GM19467 (cell line): ENCODE measurements at regions not wholly inside any gene's neighbourhood (a gene's known extent, or its start where the extent isn't known, plus 50 kb on each side); places are given as distances from the start of the nearest gene placed in this dataset.

Experiments used
- ATAC-seq: cut with Tn5 transposase; IDR thresholded peaks from one replicate; pipeline ENCODE4 v1.9.1; 2021; ENCODE audit warnings: mild to moderate bottlenecking, moderate library complexity; ENCODE audit not compliant: unreplicated experiment

DNA sequence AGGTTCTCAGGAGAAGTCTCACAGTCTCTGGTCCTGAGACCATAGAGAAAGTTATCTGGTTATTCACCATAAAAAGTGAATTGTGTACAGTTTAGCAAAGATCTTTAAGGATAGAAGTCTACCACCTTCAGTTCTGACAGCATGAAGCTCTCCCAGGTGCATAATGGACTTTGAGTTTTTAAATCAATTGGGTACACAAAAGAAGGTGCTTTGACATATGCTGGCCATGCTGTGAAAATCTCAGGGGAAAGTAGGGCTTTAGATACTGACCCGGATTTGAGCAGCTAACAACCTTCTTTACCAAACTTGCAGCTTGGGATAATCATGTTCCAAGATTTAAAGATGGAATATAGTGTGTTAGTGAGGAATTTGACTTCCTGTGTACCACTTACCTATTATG is 264.2 kb downstream of the ZSWIM6 start:
- no peak for ATAC-seq

DNA sequence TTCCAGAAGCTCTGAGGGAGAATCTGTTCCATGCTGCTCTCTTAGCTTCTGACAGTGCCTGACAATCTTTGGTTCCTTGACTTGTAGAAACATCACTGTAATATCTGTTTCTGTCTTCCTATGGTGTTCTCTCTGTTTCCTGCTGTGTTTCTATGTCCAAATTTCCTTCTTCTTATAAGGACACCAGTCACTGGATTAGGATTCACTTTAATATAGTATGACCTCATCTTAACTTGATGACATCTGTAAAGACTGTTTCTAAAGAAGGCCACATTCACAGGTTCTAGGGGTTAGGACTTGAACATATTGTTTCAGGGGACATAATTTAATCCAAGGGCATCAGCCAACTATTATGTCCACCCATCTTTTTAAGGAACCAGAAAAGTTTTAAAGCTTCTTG is 265.6 kb downstream of the ZSWIM6 start:
- no peak for ATAC-seq

DNA sequence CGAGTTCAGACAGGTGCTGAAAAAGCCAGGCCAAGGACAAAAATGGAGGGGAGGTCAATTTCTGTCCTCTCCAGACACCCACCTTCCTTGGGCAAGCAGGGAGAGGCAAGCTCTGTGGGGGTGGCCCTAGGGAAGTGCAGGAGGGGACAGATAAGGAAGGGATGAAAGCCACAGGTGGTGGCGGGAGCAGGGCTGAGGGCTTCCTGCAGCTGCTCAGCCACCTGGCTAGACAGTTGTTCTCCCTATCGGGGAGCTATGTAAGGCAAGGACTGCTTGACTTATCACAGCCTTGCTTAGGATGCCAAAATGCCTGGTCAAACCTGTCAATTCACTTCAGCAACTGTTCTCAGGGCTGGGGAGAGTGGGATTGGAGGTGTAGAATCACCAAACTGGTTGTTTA is 266.1 kb downstream of the ZSWIM6 start:
- no peak for ATAC-seq

DNA sequence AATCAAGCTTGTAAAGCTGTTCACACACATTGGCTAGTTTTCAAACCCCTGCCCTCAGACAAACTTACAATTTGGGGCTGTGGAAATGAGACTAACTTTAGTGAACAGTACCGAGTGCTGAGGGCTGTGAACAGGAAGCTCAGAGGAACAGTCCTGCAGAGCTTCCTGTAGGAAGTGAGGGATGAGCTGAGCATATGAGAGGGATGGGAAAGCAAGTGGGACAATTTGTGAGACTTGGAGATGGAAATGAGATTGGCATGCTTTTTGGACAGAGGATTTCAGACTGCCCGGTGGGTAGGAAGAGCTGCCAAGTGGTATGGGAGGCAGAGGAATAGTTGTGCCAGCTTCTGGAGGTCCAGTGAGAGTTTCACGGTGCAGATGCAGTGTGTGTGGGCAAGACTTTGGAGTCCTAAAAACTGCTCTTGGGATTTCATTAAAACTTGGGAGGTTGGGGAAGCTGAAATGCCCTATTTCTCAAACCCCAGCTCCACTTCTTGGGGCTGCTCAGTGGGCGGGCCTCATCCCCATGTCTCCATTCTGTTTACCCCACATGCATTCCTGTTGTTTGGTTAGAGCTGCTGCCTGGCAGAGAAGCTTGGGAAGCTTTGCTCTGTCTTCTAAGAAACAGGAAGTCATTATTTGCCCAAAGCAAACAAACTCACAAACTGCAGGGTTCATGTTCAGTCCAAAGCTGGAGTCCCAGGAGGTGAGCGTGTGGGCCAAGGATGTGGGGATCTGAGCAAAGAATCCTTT is 267.5 kb downstream of the ZSWIM6 start:
- ATAC-seq = no peak

DNA sequence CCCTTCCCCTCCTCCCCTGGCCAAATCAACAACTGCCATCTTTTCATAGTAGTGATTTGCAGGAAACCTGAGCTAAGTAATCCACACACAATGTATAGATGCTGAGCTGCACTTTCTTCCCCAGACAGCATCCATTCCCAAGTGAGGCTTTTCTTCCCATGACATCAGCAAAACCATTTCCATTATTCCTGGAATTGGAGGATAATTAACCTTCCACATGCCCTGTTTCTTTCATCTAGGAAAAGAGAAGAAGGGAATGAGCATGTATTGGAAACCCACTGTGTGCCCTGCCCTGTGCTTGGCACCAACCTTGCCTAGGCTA is 268.0 kb downstream of the ZSWIM6 start:
- ATAC-seq = no peak

DNA sequence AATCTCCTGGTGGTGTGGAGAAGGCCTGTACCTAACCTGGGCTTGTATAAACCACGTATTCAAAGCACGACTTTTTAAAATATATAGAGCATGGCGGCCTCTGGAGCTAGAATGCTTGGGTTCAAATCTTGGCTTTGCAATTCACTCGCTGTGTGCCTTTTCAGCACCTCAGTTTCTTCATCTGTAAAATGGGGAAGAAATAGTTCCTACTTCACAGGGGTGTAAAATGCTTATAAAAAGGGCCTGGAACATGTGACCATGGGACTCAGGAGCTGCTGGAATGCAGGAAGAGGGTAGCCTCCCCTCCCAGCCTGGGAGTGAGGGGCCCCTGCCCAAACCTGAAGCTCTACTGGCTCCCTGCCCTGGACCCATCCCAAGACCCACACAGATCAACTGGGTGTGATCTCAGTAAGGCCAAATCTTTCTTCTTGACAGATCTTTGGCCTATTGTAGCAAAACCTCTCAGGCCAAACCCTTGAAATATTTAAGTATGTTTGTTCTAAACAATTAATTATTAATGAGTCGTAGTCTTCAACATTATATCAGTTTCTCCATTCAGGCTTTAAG is 269.0 kb downstream of the ZSWIM6 start:
- no peak for ATAC-seq

DNA sequence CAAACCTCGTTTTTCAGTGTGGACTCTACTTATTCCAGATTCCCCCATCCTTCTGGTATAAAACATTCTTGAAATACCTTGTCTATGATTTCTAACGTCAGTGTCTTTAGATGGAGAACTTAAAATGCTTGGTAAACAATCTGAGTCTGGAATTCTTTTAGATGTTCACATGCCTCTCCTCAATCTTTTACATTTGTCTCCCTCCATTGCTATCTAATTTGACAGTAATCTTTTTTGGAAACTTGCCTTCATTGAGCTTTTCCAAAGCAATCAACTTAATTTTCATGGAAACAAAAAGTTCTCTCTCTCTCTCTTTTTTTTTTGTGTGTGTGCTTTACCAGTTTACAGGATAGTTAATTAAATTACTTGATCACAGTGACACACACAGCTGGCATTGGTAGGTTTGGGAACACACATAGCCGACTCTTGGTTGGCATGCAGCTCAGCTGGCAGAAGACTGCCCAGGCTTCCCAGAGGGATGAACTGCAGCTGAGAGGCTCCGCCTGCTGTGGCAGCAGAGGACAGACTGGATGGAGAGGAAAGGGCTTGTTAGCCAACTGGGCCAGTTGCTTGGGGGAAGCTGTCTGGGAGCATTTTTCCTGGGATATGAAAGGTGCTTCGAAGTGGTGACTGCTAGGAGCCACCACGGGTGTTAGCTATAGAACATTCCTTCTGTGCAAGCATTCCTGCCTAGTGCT is 271.3 kb downstream of the ZSWIM6 start:
- no peak for ATAC-seq

DNA sequence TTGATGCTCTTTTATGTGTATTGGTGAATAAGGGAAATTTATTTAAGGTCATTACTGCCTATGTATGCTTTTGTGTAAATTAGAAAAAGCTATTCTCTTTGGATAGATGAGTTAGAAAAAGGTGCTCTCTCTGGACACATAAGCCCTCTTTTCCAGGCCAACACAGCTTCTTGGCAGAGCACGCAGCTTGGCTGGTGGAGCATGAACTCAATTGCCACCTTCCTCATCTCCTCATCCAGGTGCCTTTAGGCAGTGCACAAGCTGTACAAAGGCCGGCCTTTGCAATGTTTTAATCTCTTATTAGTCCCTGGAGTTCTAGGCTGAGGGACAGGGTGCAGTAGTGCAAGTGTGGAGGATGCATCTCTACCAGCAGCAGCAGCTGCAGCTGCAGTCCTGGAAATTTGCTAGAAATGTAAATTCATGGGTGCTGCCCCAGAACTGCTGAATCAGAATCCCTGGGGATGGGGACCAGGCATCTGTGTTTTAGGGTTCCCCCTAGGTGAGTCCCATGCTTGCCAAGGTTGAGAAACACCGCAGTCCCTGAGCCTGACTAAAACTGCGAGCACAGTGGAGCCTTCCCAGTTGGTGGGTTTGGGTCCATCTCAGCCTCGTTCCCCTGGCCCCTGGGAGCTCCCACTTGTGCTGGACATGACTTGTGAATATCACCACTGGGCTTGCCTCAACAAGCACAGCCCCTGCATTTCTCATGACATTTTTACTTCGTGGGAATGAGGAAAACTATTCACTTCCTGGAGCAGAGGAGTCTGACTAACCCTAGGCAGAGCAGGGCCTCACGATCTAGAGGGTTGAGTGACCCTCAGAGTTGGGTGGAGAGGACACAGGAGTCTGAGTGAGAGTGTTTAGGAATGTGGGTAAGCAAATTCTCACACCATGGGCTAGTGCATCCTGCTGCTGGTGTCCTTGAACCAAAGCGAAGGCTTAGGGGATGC is 272.3 kb downstream of the ZSWIM6 start:
- ATAC-seq = no peak

DNA sequence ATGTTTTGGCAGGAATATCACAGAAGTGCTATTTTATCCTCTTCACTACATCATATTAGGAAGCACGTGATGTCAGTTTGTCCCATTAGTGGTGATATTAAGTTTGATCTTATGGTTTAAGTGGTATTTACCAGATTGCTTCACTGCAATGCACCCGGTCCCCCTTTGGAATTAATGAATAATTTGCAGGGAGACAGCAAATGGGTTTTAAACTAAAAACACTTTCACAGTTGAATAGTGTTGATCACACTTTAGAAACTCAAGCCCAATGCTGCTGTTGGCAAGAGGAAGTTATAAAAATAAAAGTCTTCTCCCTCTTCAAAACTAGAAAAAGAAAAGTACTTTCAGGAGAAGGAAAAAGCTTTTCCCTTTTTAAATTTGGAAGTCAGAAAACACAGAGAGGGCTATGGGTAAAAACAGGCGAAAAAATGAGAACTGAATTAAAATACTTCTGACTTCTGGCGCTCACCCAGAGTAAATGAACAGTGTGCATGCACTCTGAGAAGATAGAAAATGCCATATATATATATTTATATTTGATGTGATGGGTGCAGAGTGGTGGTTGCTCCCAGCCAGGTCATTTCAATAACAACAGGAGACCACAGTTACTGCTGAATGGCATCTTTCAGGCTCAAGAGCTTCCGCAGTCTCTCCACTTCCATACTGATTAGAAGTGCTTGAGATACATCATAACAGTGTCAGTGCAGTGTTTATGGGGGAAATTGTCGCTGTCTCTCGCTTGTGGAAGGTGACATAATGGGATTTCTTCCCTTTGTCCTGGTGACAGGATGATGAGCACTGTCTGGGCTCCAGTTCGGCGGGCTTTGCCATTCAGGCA is 278.0 kb downstream of the ZSWIM6 start:
- ATAC-seq = no peak

DNA sequence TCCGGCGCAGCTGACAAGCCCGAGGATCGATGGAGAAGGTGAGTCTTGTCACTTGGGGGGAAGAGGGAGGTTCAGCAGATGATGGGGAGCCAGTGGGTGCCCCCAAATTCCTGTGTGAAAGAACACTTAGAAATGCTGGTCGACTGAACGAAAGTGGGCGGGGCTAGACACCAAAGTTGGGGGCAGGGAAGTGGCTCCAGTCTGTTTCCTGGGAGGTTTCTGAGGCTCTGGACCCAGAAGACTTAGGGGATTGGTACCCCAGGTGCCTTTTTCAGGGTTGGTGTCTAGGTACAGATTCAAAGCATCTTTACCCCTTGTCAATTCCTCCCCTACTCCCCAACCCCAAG is 278.6 kb downstream of the ZSWIM6 start:
- ATAC-seq = no peak

DNA sequence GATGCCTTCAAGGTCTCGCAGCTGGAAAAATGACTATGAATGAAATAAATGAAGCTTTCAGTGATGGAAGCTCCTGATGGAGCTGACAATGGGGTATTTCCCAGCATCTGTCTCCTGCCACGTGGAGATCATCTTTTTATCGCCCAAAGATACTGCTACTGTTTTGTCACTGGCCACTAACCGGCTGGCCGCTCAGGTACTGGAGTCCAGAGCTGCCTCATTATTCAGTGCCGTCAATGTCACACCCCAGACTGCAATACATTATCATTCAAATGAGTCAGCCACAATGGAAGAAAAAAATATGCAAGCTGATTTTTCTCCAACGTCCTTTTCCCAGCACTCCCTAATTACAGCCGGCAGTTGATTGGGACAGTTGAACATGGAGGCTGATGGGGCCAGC is 280.4 kb downstream of the ZSWIM6 start:
- no peak for ATAC-seq

DNA sequence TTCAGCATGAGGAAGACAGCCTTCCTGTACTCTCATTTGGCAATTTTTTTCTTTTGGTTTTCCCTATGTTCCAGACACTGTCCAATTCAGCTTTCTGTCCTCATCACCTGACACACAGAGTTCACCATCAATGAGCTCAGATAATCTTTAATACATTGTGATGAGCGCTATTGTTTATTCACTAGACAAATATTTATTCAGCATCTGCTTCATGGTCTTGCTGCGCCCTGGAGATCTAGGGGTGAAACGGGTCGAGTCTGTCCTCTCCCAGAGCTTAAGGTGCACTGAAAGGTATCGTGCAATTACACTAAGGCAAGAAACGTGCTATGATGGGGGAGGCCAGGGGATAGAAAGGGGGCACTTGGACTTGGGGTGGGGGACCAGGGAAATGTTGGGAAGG is 281.6 kb downstream of the ZSWIM6 start:
- no peak for ATAC-seq

DNA sequence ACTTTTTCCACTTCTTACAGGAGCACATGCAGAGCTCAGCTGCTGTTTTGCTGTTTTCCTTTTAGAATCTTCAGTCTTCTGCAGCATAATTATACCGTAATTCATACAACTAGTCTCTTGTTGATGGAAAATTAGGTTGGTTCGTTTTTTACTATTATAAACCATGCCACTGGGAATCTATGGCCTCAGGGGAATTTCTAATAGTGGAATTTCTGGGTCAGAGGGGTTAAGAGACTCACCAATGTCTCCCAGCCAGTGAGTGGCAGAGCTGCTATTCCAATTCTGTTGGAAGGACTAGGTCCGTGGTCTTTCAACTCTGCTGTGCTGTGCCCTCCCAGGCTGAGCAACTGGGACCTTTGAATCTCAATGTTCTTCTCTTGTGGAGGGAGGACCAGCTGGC is 282.5 kb downstream of the ZSWIM6 start:
- ATAC-seq = no peak

DNA sequence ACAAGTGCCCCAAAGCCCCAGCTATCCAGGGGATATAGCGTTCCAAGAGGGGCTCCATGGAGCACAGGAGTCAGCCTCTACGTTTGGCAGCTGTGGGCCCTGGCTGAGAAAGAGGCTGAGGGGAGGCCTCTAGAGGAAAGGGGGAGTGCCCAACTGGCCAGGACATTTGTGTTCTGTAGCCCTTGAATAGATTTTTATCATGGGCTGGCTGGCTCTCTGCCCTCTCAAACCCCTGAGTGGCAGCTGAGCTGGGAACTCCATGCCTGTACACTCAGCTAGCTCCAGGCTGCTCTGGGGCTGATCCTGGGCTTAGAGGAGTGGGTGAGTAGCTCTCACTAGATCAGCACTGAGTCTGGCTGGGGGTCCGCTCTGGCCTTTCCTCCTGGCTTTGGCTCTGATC is 285.0 kb downstream of the ZSWIM6 start:
- no peak for ATAC-seq

DNA sequence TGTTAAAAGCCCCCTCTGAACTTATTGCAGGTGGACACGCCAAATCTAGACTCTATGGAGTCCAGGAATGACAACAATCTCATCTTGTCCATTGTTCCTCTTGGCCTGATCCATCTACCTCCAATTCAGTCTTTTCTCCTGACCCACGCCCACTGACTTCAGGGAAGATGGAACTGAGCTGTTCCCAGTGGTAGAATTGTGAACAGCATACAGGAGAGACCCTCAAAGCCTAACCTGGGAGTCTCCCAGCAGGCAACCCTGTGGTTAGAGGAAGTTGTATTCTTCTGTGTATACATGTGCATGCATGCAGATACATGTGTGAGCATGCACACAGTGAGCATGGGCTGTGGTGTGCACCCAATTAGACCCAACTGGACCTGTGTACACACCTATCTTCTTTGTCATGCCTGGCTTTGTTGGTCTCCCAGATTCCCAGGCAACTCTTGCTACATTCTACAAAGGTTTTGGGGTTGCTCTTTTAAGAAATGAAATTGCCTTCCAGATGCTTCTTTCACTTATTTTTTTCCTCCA is 286.0 kb downstream of the ZSWIM6 start:
- ATAC-seq = no peak

DNA sequence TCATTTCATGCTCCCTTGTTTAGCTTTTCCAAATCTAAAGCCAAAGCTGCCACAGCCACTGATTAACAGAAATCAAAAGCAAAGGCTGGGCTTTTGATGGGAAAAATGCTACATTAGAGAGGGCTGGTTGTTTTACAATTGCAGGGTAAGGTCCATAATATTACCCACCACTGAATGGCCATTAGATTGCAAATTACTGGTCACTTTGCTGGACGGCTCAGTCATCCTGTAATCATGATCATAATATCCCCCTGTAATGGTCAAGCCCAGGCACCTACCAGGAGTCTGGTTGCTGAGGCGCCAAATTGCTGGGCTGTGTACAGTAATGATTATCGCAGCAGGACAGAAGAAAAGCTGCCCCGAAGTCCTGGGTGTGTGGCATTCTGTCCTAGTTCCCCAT is 286.5 kb downstream of the ZSWIM6 start:
- ATAC-seq = no peak

DNA sequence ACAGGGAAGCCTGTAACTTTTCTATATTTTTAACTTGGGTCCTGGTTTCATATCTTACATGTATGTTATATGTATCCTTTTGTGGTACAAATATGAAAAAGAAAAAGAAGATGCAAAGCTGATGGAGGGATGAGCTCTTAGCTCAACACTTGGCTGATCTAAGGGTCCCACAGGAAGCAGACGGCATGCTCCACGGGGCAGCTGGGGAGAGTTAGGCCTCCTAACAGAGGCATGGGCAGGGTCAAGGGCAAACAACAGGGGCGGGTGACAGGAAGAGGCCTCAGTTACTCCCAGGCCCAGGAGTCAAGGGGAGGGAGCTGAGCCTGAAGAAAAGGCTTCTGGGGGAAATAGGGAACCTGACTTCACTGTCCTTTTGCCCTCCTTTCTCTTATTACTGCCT is 287.2 kb downstream of the ZSWIM6 start:
- ATAC-seq = no peak

DNA sequence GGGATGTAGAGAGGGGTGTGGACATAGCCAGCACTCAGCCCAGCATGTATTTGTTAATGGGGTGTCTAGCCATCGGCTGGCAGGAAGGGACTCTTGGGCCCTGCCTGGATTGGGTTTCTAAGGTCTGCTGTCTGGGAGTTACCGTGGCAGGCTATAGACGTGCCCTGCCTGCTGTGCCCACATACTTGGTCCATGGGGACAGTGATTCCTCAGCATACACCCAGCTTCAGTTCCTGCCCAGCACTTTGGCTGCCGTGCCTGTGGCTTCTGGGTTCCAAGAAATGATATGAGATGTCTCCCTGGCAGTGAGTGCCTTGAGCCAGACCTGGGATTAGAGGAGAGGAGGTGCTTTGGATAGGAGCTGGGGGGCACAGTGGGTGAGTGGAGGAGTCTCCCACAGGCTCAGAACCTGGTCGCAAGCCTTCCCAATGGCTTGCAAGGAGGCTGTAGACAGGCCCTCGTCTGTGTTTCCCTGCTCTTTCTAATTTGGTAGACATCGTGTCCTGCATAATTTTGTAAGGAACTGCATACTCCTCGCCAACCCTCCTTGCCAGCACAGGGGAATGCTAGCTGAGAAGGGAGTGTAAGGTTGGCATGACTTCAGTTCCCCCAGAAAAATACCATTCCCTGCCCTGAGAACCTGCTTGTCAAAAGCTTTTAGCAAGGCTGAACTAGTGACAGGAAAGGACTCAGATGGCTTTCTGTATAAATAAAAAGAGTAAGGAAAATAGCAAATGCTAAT is 287.9 kb downstream of the ZSWIM6 start:
- ATAC-seq = no peak

DNA sequence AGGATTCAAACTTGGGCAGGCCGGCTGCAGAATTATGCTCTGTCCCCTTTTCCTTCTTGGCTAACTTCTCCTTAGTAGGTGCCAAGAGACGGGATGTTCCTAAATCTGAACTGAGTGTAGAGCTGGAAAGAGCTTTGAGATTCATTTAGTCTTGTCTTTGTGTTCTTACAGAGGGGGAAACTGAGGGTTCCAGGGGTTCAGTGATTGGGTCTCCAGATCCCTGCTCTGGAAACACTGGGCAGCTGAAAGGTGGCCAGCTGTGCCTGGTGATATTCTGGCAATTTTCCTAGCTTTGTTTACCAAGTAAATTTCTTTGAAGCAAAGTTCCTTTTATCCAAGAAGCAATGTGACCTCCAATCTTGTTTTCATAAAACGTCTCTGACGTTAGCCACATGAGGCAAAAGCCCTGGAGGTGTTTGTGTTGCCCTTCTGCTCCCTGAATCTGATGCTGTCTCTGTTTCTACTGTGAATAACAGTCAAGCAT is 288.7 kb downstream of the ZSWIM6 start:
- ATAC-seq = no peak
